SU-DHL-6 (cell line): ENCODE measurements at regions not wholly inside any gene's neighbourhood (a gene's known extent, or its start where the extent isn't known, plus 50 kb on each side); places are given as distances from the start of the nearest gene placed in this dataset.

Source experiments
- H2AFZ ChIP-seq: fragments of 200-600 bp; sonication (generic); 2 replicates; pipeline ENCODE4 v1.6.1; 2014; ENCODE audit warnings: low read depth, mild to moderate bottlenecking, moderate library complexity, mixed read lengths, antibody characterized with exemption, low read length; ENCODE audit not compliant: severe bottlenecking
- H3F3A ChIP-seq: fragments of 200-600 bp; shearing (Covaris generic); 2 replicates; pipeline ENCODE4 v1.6.0; 2016; ENCODE audit warnings: antibody characterized with exemption, mild to moderate bottlenecking; ENCODE audit not compliant: insufficient read depth
- H3K27ac ChIP-seq: fragments of 200-600 bp; sonication (generic); 2 replicates; pipeline ENCODE4 v1.5.1; 2016; ENCODE audit warnings: low read depth, mild to moderate bottlenecking, low read length, moderate library complexity, mixed read lengths
- H3K27me3 ChIP-seq: fragments of 200-600 bp; sonication (generic), shearing (Covaris generic); 2 replicates; pipeline ENCODE4 v1.6.0; 2014; ENCODE audit warnings: mild to moderate bottlenecking, low read length
- H3K36me3 ChIP-seq: fragments of 200-600 bp; sonication (generic); 2 replicates; pipeline ENCODE4 v1.6.1; 2014; ENCODE audit warnings: mild to moderate bottlenecking, low read length, mixed read lengths
- H3K4me2 ChIP-seq: fragments of 300-600, 200-600 bp; shearing (Covaris generic), sonication (generic); 2 replicates; pipeline ENCODE4 v1.6.0; 2014; ENCODE audit warnings: low read length, low read depth, mild to moderate bottlenecking; ENCODE audit not compliant: poor library complexity, severe bottlenecking
- H3K4me3 ChIP-seq: fragments of 200-600 bp; sonication (generic); 2 replicates; pipeline ENCODE4 v1.5.1; 2014; ENCODE audit warnings: antibody characterized with exemption, low read length, mild to moderate bottlenecking, mixed read lengths; ENCODE audit not compliant: insufficient read depth, poor library complexity, severe bottlenecking
- H3K79me2 ChIP-seq: fragments of 200-600 bp; sonication (generic); 2 replicates; pipeline ENCODE4 v1.6.1; 2014; ENCODE audit warnings: mild to moderate bottlenecking, low read length, moderate library complexity; ENCODE audit not compliant: insufficient read depth
- H3K9ac ChIP-seq: fragments of 200-600 bp; sonication (generic); 2 replicates; pipeline ENCODE4 v1.7.0; 2014; ENCODE audit warnings: mild to moderate bottlenecking, low read length
- H3K9me2 ChIP-seq: fragments of 200-600 bp; sonication (generic); replicated peaks from 2 replicates; pipeline ENCODE4 v1.6.1; 2014; ENCODE audit warnings: low read length; ENCODE audit not compliant: insufficient read depth
- H3K9me3 ChIP-seq: fragments of 200-600 bp; sonication (generic); 2 replicates; pipeline ENCODE4 v1.6.1; 2014; ENCODE audit warnings: low read length, mixed read lengths; ENCODE audit not compliant: insufficient read depth
- H4K20me1 ChIP-seq: fragments of 200-600 bp; sonication (generic); 2 replicates; pipeline ENCODE4 v1.6.1; 2014; ENCODE audit warnings: low read depth, mild to moderate bottlenecking, antibody characterized with exemption, low read length, moderate library complexity, mixed read lengths
- CTCF ChIP-seq: fragments of 200-600 bp; sonication (generic); IDR thresholded peaks from one replicate; pipeline ENCODE4 v1.5.1; 2017; ENCODE audit warnings: antibody characterized with exemption, mild to moderate bottlenecking, low read length, moderate library complexity; ENCODE audit not compliant: insufficient read depth, poor library complexity, severe bottlenecking
- EZH2phosphoT487 ChIP-seq: fragments of 200-600 bp; sonication (generic), shearing (Covaris generic); conservative IDR thresholded peaks from 2 replicates; pipeline ENCODE4 v1.6.1; 2018; ENCODE audit warnings: mild to moderate bottlenecking, antibody characterized with exemption, low read length, moderate library complexity, mixed read lengths

- no peaks in the 10 kb centered on the region for H3K36me3 ChIP-seq
- H4K20me1 ChIP-seq: no peaks in the 10 kb centered on the region
- peak overlapping the region; percentile 18 for H3K4me2 ChIP-seq
- H3K4me3 ChIP-seq: no peak overlapping the region
- H3K27ac ChIP-seq: no peak overlapping the region
- H3K9ac ChIP-seq: no peak overlapping the region
- no peaks in the 10 kb centered on the region for H3K79me2 ChIP-seq
- no peaks in the 10 kb centered on the region for H3K9me3 ChIP-seq
- no peaks in the 10 kb centered on the region for H3F3A ChIP-seq
- no peaks in the 10 kb centered on the region for H3K9me2 ChIP-seq
- TF ChIP-seq EZH2phosphoT487 (no peak), CTCF (no peak)
- no peak overlapping the region for H2AFZ ChIP-seq
- H3K27me3 ChIP-seq: no peaks in the 10 kb centered on the region
Measured at GRCh38 chr10:21372651-21373410, 152.7 kb downstream of the SKIDA1 start.

GRCh38 chr10:21369697-21370096 lies 155.8 kb downstream of the SKIDA1 start:
- H3K9me2 ChIP-seq: no peaks in the 10 kb centered on the region
- no peak overlapping the region for H3K27ac ChIP-seq
- H4K20me1 ChIP-seq: no peaks in the 10 kb centered on the region
- H2AFZ ChIP-seq: no peak overlapping the region
- H3K27me3 ChIP-seq: no peaks in the 10 kb centered on the region
- H3F3A ChIP-seq: no peaks in the 10 kb centered on the region
- no peaks in the 10 kb centered on the region for H3K9me3 ChIP-seq
- no peaks in the 10 kb centered on the region for H3K36me3 ChIP-seq
- no peak overlapping the region for H3K9ac ChIP-seq
- no peak overlapping the region for H3K4me3 ChIP-seq
- no peak overlapping the region for H3K4me2 ChIP-seq
- H3K79me2 ChIP-seq: no peaks in the 10 kb centered on the region
- no peak for TF ChIP-seq CTCF
- no peak for TF ChIP-seq EZH2phosphoT487

GRCh38 chr10:21368728-21369425 lies 156.6 kb downstream of the SKIDA1 start:
- no peak overlapping the region for H3K27ac ChIP-seq
- H3K9me2 ChIP-seq: no peaks in the 10 kb centered on the region
- H3K9ac ChIP-seq: no peak overlapping the region
- no peak overlapping the region for H3K4me3 ChIP-seq
- no peak overlapping the region for H3K4me2 ChIP-seq
- H3F3A ChIP-seq: no peaks in the 10 kb centered on the region
- H2AFZ ChIP-seq: no peak overlapping the region
- H3K79me2 ChIP-seq: no peaks in the 10 kb centered on the region
- no peaks in the 10 kb centered on the region for H4K20me1 ChIP-seq
- H3K27me3 ChIP-seq: no peaks in the 10 kb centered on the region
- TF ChIP-seq CTCF (no peak), EZH2phosphoT487 (no peak)
- H3K36me3 ChIP-seq: no peaks in the 10 kb centered on the region
- H3K9me3 ChIP-seq: no peaks in the 10 kb centered on the region
